Omental fat pad (tissue), 3 donors: ENCODE measurements at regions not wholly inside any gene's neighbourhood (a gene's known extent, or its start where the extent isn't known, plus 50 kb on each side); places are given as distances from the start of the nearest gene placed in this dataset.

Source experiments
- ATAC-seq: fragments of 150-250 bp; one replicate; pipeline ENCODE4 v1.9.1; 2016; ENCODE audit warnings: mild to moderate bottlenecking, moderate library complexity; ENCODE audit not compliant: low FRiP score
- DNase-seq: peaks from one replicate; pipeline ENCODE4 v3.0.0-alpha.2; 2019; ENCODE audit warnings: low spot score
- CTCF ChIP-seq, 3 donors: fragments of 450-650 bp; IDR thresholded peaks; one replicate each; pipeline ENCODE4 v1.5.1; 2016 to 2017; ENCODE audit warnings: antibody characterized with exemption in 3 of 3, mild to moderate bottlenecking in 3 of 3, moderate library complexity in 2 of 3

- no peak for TF ChIP-seq CTCF (IDR thresholded peaks at IDR 0.05)
- no peak for DNase-seq
- ATAC-seq, result no peak
These were observed 153.9 kb upstream of the RTL1 start for GRCh38 chr14:101057394-101057793.

DNA sequence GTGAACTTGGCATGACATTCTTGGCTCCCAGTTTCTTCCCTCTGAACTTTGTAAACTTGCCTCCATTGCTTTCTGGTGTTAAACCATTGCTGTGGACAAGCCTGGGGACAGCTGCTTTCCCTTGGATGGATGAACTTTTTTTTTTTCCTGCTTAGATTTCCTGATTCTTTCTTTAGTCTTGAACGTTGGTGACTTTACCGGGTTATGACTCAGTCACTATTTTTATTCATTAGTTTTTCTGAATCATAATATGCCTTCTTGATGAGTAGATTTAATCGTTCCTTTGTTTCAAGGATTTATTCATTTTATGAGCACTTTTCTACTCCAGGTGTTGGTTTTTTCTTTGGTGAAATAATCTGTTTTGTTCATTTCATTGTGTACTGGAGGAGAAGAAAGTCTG is 155.0 kb upstream of the RTL1 start:
- no peak for ATAC-seq
- no peak for TF ChIP-seq CTCF (IDR thresholded peaks at IDR 0.05)
- DNase-seq, result no peak

DNA sequence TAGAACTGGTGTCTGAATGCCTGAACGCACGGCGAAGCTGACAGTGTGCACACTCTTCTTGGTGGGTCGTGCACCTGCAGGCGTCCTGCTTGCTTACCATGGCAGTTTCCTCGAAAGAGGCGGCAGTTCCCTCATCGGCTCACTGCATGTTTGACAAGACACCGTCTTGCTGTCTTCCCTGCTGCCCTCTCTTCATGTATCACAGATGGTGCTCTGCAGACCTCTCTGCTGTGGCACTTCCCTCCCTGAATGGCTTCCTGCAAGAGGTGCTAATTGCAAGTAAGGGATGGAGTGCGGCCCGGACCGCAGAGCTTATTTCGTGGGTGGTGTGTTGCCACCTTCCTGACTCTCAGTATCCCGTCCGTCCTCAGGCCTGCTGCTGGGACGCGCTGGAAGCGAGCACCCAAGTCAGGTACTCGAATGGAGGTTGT is 156.7 kb upstream of the RTL1 start:
- no peak for TF ChIP-seq CTCF (IDR thresholded peaks at IDR 0.05)
- DNase-seq (no peak), ATAC-seq (no peak)

- DNase-seq (no peak), ATAC-seq (no peak)
- TF ChIP-seq CTCF (IDR thresholded peaks at IDR 0.05), result no peak
These were observed 158.0 kb upstream of the RTL1 start for GRCh38 chr14:101061411-101062064.

DNA sequence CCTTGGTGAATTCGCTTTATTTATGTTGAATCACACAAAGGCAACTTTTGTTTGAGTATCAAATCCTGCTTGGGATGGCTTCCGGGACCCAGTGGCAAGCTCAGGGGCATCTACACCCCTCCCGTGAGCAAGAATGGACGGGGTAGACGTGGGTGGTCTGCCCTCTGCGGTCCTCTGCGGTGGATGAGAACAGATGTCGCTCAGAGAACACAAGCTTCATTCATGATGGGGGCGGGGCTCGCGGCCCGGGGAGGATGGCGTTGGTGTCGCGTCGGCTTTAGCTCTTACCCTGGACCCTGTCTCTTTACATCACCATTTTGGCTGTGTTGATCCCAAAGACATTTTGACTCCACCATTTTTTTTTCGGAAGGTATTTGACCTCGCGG is 158.5 kb upstream of the RTL1 start:
- ATAC-seq (no peak), DNase-seq (no peak)
- TF ChIP-seq CTCF (IDR thresholded peaks at IDR 0.05), result no peak

DNA sequence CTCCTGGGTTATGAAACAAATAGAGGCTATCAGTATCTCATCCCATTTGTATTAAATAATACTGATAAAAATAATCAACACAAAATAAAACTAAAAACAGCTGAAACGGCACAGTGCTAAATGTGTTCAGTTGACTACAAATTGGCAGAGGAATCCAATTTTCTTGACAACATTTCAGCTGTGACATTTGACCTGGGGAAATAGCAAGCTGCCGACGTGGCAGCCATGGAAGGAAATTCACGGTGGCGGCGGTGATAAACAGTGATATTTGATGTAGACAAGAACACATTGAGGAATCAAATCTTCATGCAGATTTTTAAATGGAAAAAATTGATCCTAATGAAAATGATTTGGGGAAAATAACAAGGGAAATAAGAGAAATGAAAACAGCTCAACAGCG is 159.1 kb upstream of the RTL1 start:
- DNase-seq, result no peak
- TF ChIP-seq CTCF (IDR thresholded peaks at IDR 0.05), result no peak

DNA sequence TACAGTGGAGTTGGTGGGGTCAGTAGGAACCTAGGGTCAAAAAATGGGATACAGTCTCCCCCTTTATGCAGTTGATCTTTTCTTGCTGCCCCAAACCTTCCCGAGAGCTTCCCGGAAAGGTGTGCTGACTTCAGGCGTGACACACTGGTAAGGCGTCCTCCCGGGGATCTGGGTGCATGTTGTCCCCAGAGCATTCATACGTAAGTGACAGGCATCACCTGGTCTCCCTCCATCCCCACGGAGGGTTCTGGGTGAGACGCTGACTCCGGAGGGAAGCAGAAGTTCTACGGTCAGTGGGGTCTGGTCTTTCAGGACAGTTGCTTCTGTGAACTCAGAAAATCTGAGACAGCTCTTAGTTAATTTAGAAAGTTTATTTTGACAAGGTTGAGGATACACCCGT is 159.6 kb upstream of the RTL1 start:
- TF ChIP-seq CTCF (IDR thresholded peaks at IDR 0.05), result no peak
- DNase-seq, result no peak
- ATAC-seq, result no peak

More for the DNA sequence above, 159.1 kb upstream of the RTL1 start:
- no peak for ATAC-seq
